GM19395 (cell line): ENCODE measurements at regions not wholly inside any gene's neighbourhood (a gene's known extent, or its start where the extent isn't known, plus 50 kb on each side); places are given as distances from the start of the nearest gene placed in this dataset.
A peak's percentile ranks its signal among the peaks of the same experiment; 100 is the strongest.

ENCODE experiments used
- ATAC-seq: cut with Tn5 transposase; IDR thresholded peaks from one replicate; pipeline ENCODE4 v1.9.1; 2021; ENCODE audit warnings: mild to moderate bottlenecking, moderate library complexity; ENCODE audit not compliant: unreplicated experiment

GRCh38 chr10:31720546-31720945 lies 208.1 kb downstream of the ARHGAP12 start:
- ATAC-seq, result no peak

DNA sequence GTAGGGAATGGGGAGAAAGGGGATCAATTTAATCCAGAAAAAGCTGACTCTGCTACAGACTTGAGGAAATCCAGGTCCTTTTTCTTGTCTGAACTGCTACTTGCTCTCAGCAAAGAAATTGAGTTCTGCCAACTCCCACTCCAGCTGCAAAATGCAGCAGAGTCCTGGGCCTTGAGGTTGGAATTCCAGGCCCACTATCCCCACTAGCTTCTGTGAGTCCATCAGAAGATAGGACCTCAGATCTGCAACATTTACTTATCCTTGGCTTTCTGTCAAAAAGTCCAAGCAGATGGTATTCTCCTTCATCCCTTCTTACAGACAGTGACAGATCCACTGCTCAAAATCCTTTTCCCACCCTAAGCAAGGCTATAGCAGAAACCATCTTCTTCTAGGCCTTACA lies 219.2 kb downstream of the ARHGAP12 start:
- no peak for ATAC-seq

DNA sequence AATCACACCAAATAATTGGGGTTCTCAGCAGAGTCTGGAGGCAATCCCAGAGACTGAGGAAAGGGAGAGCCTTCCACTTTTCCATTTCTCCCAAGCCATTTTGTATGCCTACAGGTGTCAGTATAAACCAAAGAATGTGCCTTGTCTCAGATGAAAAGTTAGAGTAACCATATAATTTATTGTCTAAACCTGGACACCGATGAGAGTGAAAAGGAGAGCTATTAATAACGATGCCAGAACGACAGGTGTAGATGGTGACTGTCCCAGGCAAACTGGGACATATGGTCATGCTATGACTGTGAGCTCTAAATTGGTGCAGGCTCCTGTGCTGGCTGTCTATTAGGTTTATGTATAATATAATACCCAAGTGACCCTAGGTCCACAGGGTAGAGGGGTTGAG lies 219.6 kb downstream of the ARHGAP12 start:
- ATAC-seq, result no peak

- ATAC-seq, result no peak
These were observed 220.2 kb downstream of the ARHGAP12 start for GRCh38 chr10:31708474-31708873.

DNA sequence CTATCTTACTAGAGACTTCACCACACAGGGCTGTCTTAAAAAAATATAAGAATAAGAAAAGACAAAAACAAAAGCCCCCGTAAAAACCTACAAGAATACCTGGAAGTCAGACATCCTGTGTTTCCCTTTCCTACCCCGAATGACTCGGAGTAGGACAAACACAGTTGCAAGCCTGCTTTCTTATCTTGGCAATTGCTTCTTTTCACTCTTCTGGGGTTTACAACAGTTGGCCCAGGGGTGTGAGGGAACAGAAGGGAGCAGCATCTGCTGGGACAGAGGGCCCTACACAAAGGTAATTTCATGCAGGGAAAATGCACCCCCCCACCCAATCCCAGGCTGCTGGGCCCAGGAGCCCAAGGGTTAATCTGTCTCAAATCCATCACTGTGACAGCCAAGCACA lies 220.6 kb downstream of the ARHGAP12 start:
- peak; percentile 12 for ATAC-seq

- ATAC-seq, result peak; percentile 89
These were observed 221.3 kb downstream of the ARHGAP12 start for GRCh38 chr10:31707093-31708039.

DNA sequence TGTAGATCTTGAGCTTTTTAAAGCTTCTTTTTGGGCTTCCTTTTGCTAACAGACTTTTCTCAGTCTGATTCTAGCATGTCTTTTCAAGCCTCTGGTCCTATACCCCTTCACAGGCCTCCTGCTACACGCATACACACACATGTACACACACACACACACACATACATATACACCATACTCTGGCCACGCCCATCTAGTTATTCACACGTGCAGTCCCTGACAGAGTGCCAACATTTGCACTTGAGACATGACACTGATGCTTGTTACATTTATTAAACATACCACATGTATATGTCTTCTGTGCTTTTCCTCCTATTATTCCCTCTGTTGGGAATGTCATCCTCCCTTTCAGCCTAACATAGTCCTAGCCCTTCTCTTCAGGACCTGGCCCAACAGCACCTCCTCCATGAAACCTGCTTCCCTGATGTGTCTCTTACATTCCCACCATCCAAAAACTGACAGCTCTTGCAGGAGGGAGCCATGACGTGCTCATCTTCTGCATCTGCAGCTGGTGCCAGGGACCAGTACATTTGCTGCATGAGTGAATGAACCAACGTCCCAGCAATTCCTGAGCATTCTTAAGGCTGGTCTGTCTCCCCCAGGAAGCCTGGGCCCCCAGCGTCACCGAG lies 222.1 kb downstream of the ARHGAP12 start:
- no peak for ATAC-seq

- ATAC-seq, result no peak
These were observed 223.5 kb downstream of the ARHGAP12 start for GRCh38 chr10:31705136-31705535.

- no peak for ATAC-seq
These were observed 224.4 kb downstream of the ARHGAP12 start for GRCh38 chr10:31704195-31704594.

DNA sequence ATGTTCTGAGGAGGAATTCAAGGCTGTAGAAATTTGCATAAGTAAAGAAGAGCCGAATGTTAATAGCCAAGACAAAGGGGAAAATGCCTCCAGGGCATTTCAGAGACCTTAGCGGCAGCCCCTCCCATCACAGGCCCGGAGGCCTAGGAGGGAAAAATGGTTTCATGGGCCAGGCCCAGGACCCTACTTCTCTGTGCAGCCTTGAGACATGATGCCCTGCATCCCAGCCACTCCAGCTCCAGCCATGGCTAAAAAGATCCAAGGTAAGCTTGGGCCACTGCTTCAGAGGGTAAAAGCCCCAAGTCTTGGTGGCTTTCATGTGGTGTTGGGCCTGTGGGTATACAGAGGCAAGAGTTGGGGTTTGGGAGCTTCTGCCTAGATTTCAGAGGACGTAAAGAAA lies 225.7 kb downstream of the ARHGAP12 start:
- no peak for ATAC-seq

GRCh38 chr10:31702005-31702404 lies 226.6 kb downstream of the ARHGAP12 start:
- no peak for ATAC-seq

DNA sequence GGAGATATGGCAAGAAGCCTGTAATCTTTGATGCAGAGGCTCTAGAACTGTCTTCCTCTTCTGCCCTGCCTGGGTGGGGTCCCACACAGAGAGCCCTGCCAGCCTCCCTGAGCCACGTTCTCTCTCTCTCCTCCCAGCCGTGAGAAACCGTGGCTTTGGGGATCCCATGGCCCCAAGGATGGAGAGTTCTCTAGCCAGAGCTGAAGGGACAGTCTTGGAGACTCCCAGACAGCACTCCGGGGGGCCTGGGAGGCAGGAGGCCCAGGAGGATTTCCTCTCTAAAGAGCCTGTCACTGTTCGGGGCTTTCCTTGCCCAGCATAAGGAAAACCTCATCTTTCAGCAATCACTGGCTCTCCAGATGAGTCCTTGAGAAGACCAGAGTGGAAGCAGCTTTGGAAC lies 227.1 kb downstream of the ARHGAP12 start:
- no peak for ATAC-seq

GRCh38 chr10:31700181-31700611 lies 228.4 kb downstream of the ARHGAP12 start:
- no peak for ATAC-seq

DNA sequence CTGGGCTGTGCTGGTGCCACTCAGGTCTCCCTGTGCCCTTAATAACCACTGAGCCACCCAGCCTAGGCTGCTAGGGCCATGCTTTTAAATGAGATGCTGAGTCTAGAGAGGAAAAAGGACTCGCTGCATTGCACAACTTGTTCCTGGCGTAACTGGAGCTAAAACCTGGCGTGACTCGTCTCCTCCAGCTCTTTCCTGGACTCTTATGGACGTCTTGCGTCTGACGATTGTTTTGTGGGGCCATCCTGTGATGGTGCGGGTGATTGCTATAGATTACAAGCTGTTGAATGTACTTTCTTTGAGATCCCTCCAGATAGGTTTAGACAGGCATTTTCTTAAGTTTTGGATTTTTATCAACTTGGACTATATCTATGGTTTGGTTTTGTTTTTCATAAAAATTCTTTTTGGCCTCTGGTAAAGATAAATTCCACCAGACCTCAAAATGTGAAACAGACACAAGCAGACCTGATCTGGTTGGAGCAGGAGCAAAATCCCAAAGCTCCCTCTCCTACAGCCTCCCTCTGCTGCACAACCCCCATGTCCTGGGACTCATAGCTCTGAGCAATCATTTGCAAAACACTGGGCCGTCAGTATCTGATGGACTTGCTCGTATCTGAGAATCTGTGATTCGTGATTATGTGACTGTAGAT lies 230.3 kb downstream of the ARHGAP12 start:
- ATAC-seq, result no peak

- ATAC-seq, result no peak
These were observed 231.1 kb downstream of the ARHGAP12 start for GRCh38 chr10:31697271-31698180.

GRCh38 chr10:31694929-31695837 lies 233.4 kb downstream of the ARHGAP12 start:
- ATAC-seq, result no peak

DNA sequence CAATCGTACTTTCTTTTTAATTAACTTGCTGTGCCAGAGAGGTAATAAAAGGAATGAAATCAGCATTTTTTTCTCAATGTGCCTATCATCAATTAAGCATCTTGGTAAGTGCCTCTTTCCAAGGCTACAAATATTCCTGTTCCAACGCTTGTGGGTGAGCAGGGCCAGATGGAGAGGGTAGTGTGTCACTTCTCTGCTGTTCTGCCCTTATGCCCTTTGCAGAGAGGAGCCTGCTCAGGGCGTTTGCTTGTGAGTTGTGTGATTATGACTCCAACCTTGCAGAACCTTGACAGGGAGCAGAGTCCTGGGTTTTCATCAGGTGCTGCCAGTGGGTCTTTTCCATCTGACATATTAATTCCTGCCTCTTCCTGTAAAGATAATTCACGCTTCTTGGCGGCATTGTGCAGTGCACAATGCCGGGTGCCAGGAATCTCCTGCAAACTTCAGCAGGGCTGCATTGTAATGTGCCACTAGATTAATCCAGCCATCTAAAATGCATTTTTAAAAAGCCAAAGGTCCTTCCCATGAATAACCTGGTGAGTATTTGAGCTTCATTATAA lies 234.4 kb downstream of the ARHGAP12 start:
- no peak for ATAC-seq

DNA sequence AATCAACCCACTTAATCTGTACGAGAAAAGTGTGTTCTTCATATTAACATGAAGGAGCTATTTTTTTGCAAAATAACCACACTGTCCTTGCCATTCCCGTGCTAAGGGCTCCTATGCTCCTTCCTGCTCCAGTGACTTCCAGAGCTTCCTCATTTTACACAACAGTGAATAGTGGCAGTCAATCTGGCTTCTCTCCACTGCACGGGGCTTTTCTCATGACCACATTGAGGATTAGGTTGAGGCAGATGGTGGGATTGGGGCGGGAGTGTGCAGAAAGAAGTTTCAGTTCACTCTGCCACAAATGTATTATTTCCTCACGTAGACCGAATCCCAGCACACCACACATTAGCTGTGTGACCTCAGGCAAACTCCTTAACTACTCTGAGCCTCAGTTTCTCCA lies 235.1 kb downstream of the ARHGAP12 start:
- ATAC-seq, result no peak

DNA sequence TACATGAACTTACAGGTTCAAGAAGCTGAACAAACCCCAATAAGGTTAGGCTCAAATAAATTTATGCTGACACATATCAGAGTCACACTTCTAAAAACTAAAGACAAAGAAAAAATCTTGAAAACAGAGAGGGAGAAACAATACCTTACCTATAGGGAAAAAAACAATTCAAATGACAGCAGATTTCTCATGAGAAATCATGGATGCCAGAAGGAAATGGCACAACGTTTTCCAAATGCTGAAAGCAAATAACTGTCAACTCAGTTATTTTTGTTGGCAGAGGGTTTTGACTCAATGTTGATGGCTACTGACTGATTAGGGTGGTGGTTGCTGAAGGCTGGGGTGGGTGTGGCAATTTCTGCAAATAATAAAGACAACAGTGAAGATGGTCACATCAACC lies 239.4 kb downstream of the ARHGAP12 start:
- no peak for ATAC-seq
